ENCODE measurements at regions not wholly inside any gene's neighbourhood (a gene's known extent, or its start where the extent isn't known, plus 50 kb on each side); places are given as distances from the start of the nearest gene placed in this dataset.

- TF ChIP-seq, protein P1, sequence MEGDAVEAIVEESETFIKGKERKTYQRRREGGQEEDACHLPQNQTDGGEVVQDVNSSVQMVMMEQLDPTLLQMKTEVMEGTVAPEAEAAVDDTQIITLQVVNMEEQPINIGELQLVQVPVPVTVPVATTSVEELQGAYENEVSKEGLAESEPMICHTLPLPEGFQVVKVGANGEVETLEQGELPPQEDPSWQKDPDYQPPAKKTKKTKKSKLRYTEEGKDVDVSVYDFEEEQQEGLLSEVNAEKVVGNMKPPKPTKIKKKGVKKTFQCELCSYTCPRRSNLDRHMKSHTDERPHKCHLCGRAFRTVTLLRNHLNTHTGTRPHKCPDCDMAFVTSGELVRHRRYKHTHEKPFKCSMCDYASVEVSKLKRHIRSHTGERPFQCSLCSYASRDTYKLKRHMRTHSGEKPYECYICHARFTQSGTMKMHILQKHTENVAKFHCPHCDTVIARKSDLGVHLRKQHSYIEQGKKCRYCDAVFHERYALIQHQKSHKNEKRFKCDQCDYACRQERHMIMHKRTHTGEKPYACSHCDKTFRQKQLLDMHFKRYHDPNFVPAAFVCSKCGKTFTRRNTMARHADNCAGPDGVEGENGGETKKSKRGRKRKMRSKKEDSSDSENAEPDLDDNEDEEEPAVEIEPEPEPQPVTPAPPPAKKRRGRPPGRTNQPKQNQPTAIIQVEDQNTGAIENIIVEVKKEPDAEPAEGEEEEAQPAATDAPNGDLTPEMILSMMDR (IDR thresholded peaks at IDR 0.05) = no peak
- no peak for TF ChIP-seq EZH2 (IDR thresholded peaks at IDR 0.05)
Measured at GRCh38 chrX:530726-531610, 99.6 kb upstream of the SHOX start.

Data from neural progenitor cell (in vitro differentiated cells).